ENCODE measurements at regions not wholly inside any gene's neighbourhood (a gene's known extent, or its start where the extent isn't known, plus 50 kb on each side); places are given as distances from the start of the nearest gene placed in this dataset.

DNA sequence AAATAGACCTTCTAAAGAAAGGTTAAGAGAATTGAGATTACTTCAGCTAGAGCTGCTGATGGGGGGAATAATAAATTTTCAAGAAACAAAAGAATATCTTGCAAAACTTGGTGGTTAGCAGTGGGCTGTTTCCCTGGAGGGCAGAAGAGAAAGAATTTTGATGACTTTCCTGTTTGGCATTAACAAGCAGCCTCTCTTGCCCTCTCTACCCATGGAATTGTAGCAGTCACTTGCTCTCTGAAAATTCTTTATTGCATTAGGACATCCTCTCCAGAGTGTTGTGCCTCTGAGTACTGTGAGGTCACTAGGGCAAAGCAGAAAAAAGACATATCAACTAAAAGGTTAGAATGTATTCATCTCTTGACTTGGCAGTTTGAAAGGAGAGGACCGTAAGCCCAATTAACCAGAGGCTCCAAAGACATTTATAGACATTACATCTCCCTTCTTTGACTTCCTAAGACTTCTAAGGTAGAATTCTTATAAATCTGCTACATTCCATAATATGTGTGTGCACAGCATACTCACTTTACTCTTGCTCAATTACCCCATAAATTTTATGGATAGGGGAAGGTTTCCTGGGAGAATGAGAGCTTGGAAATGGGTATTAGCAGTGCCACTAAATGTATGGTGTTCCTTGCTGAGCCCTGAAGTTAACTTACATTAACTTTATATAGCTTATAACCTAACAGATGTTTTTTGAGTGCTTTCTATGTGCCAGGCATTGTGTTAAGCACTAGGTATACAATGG is 215.3 kb downstream of the KIF20B start:
- no peak for TF ChIP-seq Cebpa-rat (IDR thresholded peaks at IDR 0.05)
- Histone ChIP-seq H3K4me3 (no peak overlapping the region), H3K4me1 (peaks cover 7 to 35% (median 13%) of the 10 kb centered on the region in 10 experiments; a peak in 17 of 20 replicates), H3K4me2 (no peak overlapping the region; a peak in 2 of 22 replicates), H3K9me3 (replicated peaks in 1 of 11) (peaks cover 0 to 17% (median 0%) of the 10 kb centered on the region in 11 experiments; a peak in 9 of 22 replicates), H4K20me1 (no peaks in the 10 kb centered on the region), H3K27me3 (no peaks in the 10 kb centered on the region), H3K27ac (no peak overlapping the region), H3K9ac (no peak overlapping the region), H3K36me3 (peaks cover 0 to 88% (median 22%) of the 10 kb centered on the region in 11 experiments; a peak in 15 of 22 replicates)

- Histone ChIP-seq H3K4me1 (peaks cover 0 to 3% (median 0%) of the 10 kb centered on the region in 10 experiments; a peak in 1 of 20 replicates), H3K9me3 (replicated peaks in 1 of 11) (0 out of 22 replicates have a peak, but pooled peaks cover 0 to 3% (median 0%) of the 10 kb centered on the region in 11 experiments), H3K27ac (no peak overlapping the region), H3K9ac (no peak overlapping the region), H3K4me2 (no peak overlapping the region), H4K20me1 (no peaks in the 10 kb centered on the region), H3K4me3 (no peak overlapping the region), H3K36me3 (peaks cover 0 to 96% (median 34%) of the 10 kb centered on the region in 11 experiments; a peak in 15 of 22 replicates), H3K27me3 (no peaks in the 10 kb centered on the region)
- no peak for TF ChIP-seq Cebpa-rat (IDR thresholded peaks at IDR 0.05)
Measured at GRCh38 chr10:89921403-89921802, 220.0 kb downstream of the KIF20B start.

GRCh38 chr10:89923661-89924060 is 222.3 kb downstream of the KIF20B start:
- H3K27me3 ChIP-seq, result no peaks in the 10 kb centered on the region
- no peak overlapping the region for H3K4me2 ChIP-seq
- no peak overlapping the region for H3K4me3 ChIP-seq
- H4K20me1 ChIP-seq, result no peaks in the 10 kb centered on the region
- no peak overlapping the region for H3K9ac ChIP-seq
- peaks cover 0 to 95% (median 28%) of the 10 kb centered on the region in 11 experiments; a peak in 15 of 22 replicates for H3K36me3 ChIP-seq
- no peak for TF ChIP-seq Cebpa-rat (IDR thresholded peaks at IDR 0.05)
- no peak overlapping the region for H3K27ac ChIP-seq
- H3K4me1 ChIP-seq, result no peaks in the 10 kb centered on the region
- H3K9me3 ChIP-seq (replicated peaks in 1 of 11), result peaks cover 0 to 15% (median 0%) of the 10 kb centered on the region in 11 experiments; a peak in 1 of 22 replicates

- Histone ChIP-seq H3K4me1 (no peaks in the 10 kb centered on the region), H3K9me3 (replicated peaks in 1 of 11) (peaks cover 0 to 15% (median 0%) of the 10 kb centered on the region in 11 experiments; a peak in 1 of 22 replicates), H3K27me3 (no peaks in the 10 kb centered on the region), H3K9ac (no peak overlapping the region), H4K20me1 (no peaks in the 10 kb centered on the region), H3K36me3 (peaks cover 0 to 95% (median 25%) of the 10 kb centered on the region in 11 experiments; a peak in 14 of 22 replicates), H3K27ac (no peak overlapping the region), H3K4me3 (no peak overlapping the region), H3K4me2 (no peak overlapping the region)
- TF ChIP-seq Cebpa-rat (IDR thresholded peaks at IDR 0.05), result no peak
Measured at GRCh38 chr10:89924261-89924660, 222.9 kb downstream of the KIF20B start.

- no peaks in the 10 kb centered on the region for H3K4me1 ChIP-seq
- no peaks in the 10 kb centered on the region for H4K20me1 ChIP-seq
- peaks cover 0 to 92% (median 28%) of the 10 kb centered on the region in 11 experiments; a peak in 13 of 22 replicates for H3K36me3 ChIP-seq
- peaks cover 0 to 27% (median 6%) of the 10 kb centered on the region in 11 experiments; a peak in 12 of 22 replicates for H3K9me3 ChIP-seq (replicated peaks in 1 of 11)
- no peak for TF ChIP-seq Cebpa-rat (IDR thresholded peaks at IDR 0.05)
- no peak overlapping the region for H3K27ac ChIP-seq
- no peak overlapping the region for H3K4me3 ChIP-seq
- H3K4me2 ChIP-seq, result no peak overlapping the region
- no peaks in the 10 kb centered on the region for H3K27me3 ChIP-seq
- H3K9ac ChIP-seq, result no peak overlapping the region
Measured at GRCh38 chr10:89926736-89927135, 225.3 kb downstream of the KIF20B start.

DNA sequence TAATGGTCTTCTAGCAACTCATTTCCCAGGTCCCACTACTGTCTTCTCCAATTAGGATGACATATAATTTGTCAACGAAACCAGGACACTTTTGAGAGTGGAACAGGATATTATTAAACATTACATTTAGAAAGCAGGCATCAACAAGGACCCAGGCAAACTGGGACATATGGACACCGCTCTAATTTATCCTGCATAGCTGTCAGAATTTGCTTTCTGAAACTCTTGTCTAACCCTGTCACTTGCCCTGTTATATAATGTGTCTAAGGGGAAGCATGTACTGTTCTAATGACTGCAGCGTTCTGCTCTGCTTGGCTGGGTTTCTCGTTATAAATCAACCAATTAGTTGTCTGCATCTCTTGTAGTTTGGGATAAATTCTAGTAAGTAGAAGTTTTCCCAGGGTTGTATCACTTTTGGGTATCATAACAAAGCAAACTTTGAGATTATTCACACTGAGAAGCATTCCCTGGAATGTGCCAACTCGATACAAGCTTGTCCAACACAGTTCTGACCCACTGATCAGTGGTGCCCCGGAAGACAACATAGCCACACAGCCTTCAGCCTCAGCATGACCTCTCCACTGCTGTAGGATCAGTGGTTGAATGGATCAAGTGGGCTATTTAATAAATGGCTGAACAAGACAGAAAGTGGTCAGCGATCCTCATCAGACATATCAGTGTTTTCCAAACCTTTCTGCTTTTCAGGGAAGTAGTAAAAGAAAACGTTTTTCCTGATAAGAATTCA is 228.1 kb downstream of the KIF20B start:
- Histone ChIP-seq H3K27ac (no peak overlapping the region), H3K27me3 (no peaks in the 10 kb centered on the region), H3K4me1 (no peaks in the 10 kb centered on the region), H3K36me3 (peaks cover 0 to 64% (median 19%) of the 10 kb centered on the region in 11 experiments; a peak in 13 of 22 replicates), H3K4me2 (no peak overlapping the region), H4K20me1 (no peaks in the 10 kb centered on the region), H3K4me3 (no peak overlapping the region), H3K9ac (no peak overlapping the region), H3K9me3 (replicated peaks in 1 of 11) (peaks cover 0 to 27% (median 7%) of the 10 kb centered on the region in 11 experiments; a peak in 13 of 22 replicates)
- TF ChIP-seq Cebpa-rat (IDR thresholded peaks at IDR 0.05), result no peak

- Histone ChIP-seq H4K20me1 (no peaks in the 10 kb centered on the region), H3K4me1 (no peaks in the 10 kb centered on the region), H3K27me3 (no peaks in the 10 kb centered on the region), H3K4me2 (no peak overlapping the region), H3K4me3 (no peak overlapping the region), H3K9me3 (replicated peaks in 1 of 11) (peaks cover 14 to 50% (median 29%) of the 10 kb centered on the region in 11 experiments; a peak in 21 of 22 replicates), H3K9ac (no peak overlapping the region), H3K36me3 (peaks cover 0 to 36% (median 9%) of the 10 kb centered on the region in 11 experiments; a peak in 9 of 22 replicates), H3K27ac (no peak overlapping the region)
- TF ChIP-seq Cebpa-rat (IDR thresholded peaks at IDR 0.05), result no peak
Measured at GRCh38 chr10:89937494-89937893, 236.1 kb downstream of the KIF20B start.

DNA sequence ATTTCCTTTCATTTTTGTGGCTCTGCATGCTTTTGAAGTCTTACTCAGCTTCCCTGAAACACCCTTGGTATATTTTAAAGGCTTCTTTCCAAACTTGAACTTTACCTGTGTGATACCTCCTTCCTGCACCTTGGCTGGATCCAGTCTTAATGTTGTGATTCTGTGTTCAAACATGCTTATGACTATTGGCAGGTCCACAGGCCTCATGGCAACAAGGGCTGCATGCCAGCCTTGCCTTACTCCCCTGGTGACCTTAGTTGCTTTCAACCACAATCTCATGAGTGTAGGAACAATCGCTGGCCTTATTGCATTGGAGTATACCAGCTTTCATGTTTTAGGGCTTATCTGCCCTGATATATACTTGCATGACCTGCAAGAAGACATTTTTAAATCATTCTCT is 238.7 kb downstream of the KIF20B start:
- TF ChIP-seq Cebpa-rat (IDR thresholded peaks at IDR 0.05), result no peak
- Histone ChIP-seq H3K9me3 (replicated peaks in 1 of 11) (peaks cover 14 to 50% (median 24%) of the 10 kb centered on the region in 11 experiments; a peak in 21 of 22 replicates), H3K4me3 (no peak overlapping the region), H3K9ac (no peak overlapping the region), H3K27me3 (no peaks in the 10 kb centered on the region), H3K36me3 (peaks cover 0 to 40% (median 9%) of the 10 kb centered on the region in 11 experiments; a peak in 9 of 22 replicates), H3K4me1 (peaks cover 0 to 1% (median 0%) of the 10 kb centered on the region in 10 experiments; a peak in 5 of 20 replicates), H3K4me2 (no peak overlapping the region), H3K27ac (no peak overlapping the region), H4K20me1 (no peaks in the 10 kb centered on the region)

GRCh38 chr10:89942217-89942616 is 240.8 kb downstream of the KIF20B start:
- H3K9ac ChIP-seq, result no peak overlapping the region
- H3K27me3 ChIP-seq, result no peaks in the 10 kb centered on the region
- H3K4me1 ChIP-seq, result peaks cover 0 to 16% (median 10%) of the 10 kb centered on the region in 10 experiments; a peak in 11 of 20 replicates
- peaks cover 0 to 35% (median 5%) of the 10 kb centered on the region in 11 experiments; a peak in 9 of 22 replicates for H3K36me3 ChIP-seq
- H4K20me1 ChIP-seq, result no peaks in the 10 kb centered on the region
- H3K4me3 ChIP-seq, result no peak overlapping the region
- no peak overlapping the region for H3K4me2 ChIP-seq
- peaks cover 6 to 41% (median 25%) of the 10 kb centered on the region in 11 experiments; a peak in 20 of 22 replicates for H3K9me3 ChIP-seq (replicated peaks in 1 of 11)
- no peak for TF ChIP-seq Cebpa-rat (IDR thresholded peaks at IDR 0.05)
- no peak overlapping the region for H3K27ac ChIP-seq

All from BLaER1 treated with 17β-estradiol and CSF1 and Interleukin-3, amounts not matched to agents 10 nM and 100 nM (cell line).